ENCODE measurements at regions not wholly inside any gene's neighbourhood (a gene's known extent, or its start where the extent isn't known, plus 50 kb on each side); places are given as distances from the start of the nearest gene placed in this dataset.

DNA sequence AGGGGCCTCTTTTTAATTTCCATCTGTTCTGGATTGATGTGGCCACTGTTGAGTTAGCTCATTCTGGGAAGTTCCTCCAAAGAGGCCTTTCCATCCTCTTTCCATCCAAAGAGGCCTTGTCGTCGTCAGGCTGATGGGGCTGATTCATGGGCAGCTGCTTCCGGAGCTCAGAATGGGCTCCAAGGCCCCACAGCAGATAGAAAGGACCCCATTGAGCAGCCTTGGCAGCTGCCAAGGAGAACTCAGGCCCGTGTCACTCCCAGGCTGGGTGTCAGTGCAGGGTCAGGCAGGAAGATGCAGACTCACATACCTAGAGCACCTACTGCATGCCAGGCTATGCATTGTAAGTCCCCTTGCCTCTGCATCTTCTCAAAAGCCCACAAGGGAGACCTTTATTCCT is 524.1 kb downstream of the MIAT start:
- TF ChIP-seq, protein P1, sequence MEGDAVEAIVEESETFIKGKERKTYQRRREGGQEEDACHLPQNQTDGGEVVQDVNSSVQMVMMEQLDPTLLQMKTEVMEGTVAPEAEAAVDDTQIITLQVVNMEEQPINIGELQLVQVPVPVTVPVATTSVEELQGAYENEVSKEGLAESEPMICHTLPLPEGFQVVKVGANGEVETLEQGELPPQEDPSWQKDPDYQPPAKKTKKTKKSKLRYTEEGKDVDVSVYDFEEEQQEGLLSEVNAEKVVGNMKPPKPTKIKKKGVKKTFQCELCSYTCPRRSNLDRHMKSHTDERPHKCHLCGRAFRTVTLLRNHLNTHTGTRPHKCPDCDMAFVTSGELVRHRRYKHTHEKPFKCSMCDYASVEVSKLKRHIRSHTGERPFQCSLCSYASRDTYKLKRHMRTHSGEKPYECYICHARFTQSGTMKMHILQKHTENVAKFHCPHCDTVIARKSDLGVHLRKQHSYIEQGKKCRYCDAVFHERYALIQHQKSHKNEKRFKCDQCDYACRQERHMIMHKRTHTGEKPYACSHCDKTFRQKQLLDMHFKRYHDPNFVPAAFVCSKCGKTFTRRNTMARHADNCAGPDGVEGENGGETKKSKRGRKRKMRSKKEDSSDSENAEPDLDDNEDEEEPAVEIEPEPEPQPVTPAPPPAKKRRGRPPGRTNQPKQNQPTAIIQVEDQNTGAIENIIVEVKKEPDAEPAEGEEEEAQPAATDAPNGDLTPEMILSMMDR (conservative IDR thresholded peaks at IDR 0.05; ENCODE audit: control insufficient read depth, insufficient read depth, low read depth, low read length), result no peak
- DNase-seq (ENCODE audit: low read depth), result no peak
- H3K4me3 ChIP-seq (ENCODE audit: control insufficient read depth, low read depth, low read length), result no peak overlapping the region

DNA sequence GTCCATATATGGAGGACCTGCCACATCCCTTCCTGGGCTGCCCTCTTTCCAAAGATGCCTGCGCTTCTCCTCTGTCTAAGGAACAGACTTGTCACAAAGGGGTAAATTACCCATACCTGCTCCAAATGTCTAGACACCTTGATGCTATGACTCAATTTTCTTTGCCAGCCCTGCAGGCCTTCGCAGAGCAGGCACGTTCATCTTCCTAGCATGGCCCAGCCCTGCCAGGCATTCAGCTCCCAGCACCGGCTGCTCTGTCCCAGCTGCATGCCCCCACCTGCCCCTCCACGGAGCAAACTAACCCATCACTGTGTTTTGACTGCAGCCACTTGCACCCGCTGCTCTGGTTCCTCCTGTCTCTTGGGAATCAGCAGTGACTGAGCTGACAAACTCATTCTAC is 526.1 kb downstream of the MIAT start:
- no peak overlapping the region for H3K4me3 ChIP-seq (ENCODE audit: control insufficient read depth, low read depth, low read length)
- TF ChIP-seq, protein P1 (conservative IDR thresholded peaks at IDR 0.05; ENCODE audit: control insufficient read depth, insufficient read depth, low read depth, low read length), result no peak
- no peak for DNase-seq (ENCODE audit: low read depth)

DNA sequence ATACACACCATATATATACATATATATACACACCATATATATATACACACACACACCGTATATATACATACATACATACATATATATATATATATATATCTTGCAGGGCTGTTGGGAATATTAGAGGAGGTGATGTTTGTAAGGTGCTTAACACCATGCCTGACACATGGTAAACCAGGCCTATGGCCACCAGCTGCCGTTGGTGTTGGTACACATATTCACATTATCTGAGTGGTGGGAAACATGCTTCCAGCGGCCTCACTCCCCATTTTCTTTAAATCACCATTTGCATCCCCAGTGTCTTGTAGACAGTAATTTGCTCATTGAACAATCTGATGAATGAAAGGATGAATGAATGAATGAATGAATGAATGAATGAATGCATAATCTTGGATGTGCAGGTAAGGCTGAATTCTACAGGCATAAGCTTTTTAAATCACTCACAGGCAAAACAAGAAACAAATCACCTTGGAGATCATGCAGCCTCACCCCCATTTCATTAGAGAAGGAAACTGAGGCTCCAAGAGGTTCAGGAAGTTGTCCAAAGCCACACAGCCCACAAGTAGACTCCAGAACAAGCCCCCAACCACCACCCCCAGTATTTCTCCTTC is 527.8 kb downstream of the MIAT start:
- TF ChIP-seq, protein P1 (conservative IDR thresholded peaks at IDR 0.05; ENCODE audit: control insufficient read depth, insufficient read depth, low read depth, low read length), result no peak
- H3K4me3 ChIP-seq (ENCODE audit: control insufficient read depth, low read depth, low read length), result no peak overlapping the region
- no peak for DNase-seq (ENCODE audit: low read depth)

DNA sequence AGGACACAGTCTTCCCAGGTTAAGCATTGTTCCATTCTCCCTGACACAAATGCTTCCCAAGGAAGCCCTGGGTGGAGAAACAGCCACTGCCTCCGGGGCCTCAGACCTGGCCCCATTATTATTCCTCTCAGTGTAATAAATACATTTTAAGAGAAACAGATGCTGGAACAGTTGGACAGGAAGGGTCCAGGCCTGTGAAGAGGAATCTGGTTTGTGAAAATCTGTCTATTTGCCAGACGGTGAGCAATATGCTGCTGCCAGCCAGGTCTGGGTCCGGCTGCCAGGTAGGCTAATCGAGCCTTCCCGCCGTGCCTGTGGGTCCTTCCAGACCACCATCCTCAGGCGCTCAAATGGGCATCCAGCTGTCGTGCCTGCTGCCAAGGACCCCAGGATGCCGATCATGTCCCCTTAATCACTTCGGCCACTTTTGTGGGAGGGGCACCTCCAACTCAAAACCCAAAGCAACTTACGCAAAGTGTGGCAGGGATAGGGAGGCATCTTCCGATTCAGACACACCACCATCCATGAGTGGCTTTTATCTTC is 528.4 kb downstream of the MIAT start:
- no peak overlapping the region for H3K4me3 ChIP-seq (ENCODE audit: control insufficient read depth, low read depth, low read length)
- TF ChIP-seq, protein P1 (conservative IDR thresholded peaks at IDR 0.05; ENCODE audit: control insufficient read depth, insufficient read depth, low read depth, low read length), result no peak
- DNase-seq (ENCODE audit: low read depth), result no peak

DNA sequence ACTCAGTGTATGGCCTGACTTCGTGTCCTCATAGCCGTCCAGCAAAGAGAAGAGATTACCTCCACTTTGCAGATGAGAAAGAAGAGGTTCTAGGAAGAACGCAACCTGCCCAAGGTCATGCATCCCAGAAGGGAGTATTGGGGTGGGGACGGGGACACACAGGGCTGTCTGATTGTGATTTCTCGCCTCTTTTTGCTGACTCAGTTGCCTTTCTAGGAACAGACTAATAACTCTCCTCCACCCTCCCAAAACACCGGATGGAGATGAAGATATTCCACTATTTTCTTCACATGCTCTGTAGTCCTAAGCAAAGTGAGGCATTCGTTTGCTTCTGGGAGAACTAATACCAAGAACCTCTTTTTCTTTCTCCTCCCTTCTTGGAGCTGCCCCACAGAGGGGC is 529.3 kb downstream of the MIAT start:
- no peak for DNase-seq (ENCODE audit: low read depth)
- TF ChIP-seq, protein P1 (conservative IDR thresholded peaks at IDR 0.05; ENCODE audit: control insufficient read depth, insufficient read depth, low read depth, low read length), result no peak
- H3K4me3 ChIP-seq (ENCODE audit: control insufficient read depth, low read depth, low read length), result no peak overlapping the region

DNA sequence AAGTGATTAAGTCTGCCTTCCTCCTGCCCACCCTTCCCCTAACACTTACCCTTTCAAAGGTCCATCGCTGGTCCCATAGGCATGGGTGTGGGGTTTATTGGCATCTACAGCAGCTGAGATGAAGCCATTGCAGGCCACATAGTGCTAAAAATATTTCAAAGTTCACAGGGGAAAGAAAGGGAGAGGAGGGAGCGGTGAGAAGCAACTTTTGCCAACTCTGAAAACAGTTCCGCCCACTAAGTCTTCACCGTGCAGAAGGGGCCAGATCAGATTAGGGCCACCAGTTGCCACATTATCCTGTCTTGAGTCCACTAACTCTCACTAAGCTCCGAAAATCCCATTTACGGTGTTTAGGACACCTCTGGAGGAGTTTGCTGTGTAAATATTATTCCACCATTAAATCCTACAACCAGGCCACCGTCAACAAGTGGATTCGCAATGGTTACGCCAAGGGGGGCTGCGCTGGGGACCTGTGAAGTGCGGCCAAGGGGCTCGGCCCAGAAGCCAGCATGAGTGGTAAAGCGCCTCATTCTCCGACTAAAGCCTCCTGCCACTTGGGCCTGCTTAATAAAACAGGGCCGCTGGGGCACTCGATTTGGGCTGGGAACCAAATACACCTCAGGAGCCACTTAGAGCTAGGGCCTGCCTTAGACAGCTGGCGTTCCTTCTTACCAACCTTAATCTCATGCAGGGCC is 534.9 kb downstream of the MIAT start:
- no peak overlapping the region for H3K4me3 ChIP-seq (ENCODE audit: control insufficient read depth, low read depth, low read length)
- no peak for DNase-seq (ENCODE audit: low read depth)
- TF ChIP-seq, protein P1 (conservative IDR thresholded peaks at IDR 0.05; ENCODE audit: control insufficient read depth, insufficient read depth, low read depth, low read length), result no peak

All from fibroblast of mammary gland (primary cell).